HCEC 1CT (cell line): ENCODE measurements at regions not wholly inside any gene's neighbourhood (a gene's known extent, or its start where the extent isn't known, plus 50 kb on each side); places are given as distances from the start of the nearest gene placed in this dataset.
A peak's percentile ranks its signal among the peaks of the same experiment; 100 is the strongest.
"Not testable (repeated sequence)": the region's sequence is repeated elsewhere in the genome, so short reads cannot be mapped to it uniquely, and the experiment has no call there.

Experiments
- DNase-seq: peaks from one replicate; pipeline ENCODE4 v3.0.0-alpha.2; 2017

- DNase-seq: no peak
These were observed 95.3 kb upstream of the EGFL6 start for GRCh38 chrX:13474164-13474516.

- DNase-seq: no peak
These were observed 95.8 kb upstream of the EGFL6 start for GRCh38 chrX:13473442-13474163.

- DNase-seq: no peak
These were observed 96.4 kb upstream of the EGFL6 start for GRCh38 chrX:13472975-13473374.

GRCh38 chrX:13471269-13471668, 98.1 kb upstream of the EGFL6 start:
- DNase-seq: no peak

GRCh38 chrX:13470685-13470977, 98.8 kb upstream of the EGFL6 start:
- DNase-seq: no peak

- peak; percentile 87 for DNase-seq
These were observed 99.3 kb upstream of the EGFL6 start for GRCh38 chrX:13469963-13470684.

GRCh38 chrX:13468096-13468495, 101.3 kb upstream of the EGFL6 start:
- no peak for DNase-seq

- no peak for DNase-seq
These were observed 102.2 kb upstream of the EGFL6 start for GRCh38 chrX:13467243-13467642.

- DNase-seq: peak; percentile 51
These were observed 104.7 kb upstream of the EGFL6 start for GRCh38 chrX:13464599-13465275.

- DNase-seq: peak; percentile 98
These were observed 105.8 kb upstream of the EGFL6 start for GRCh38 chrX:13463608-13464007.

- DNase-seq: no peak
These were observed 117.1 kb upstream of the EGFL6 start for GRCh38 chrX:13452283-13452682.

GRCh38 chrX:13449441-13449840, 120.0 kb upstream of the EGFL6 start:
- no peak for DNase-seq

GRCh38 chrX:13448941-13449340, 120.5 kb upstream of the EGFL6 start:
- no peak for DNase-seq

- DNase-seq: not testable (repeated sequence)
These were observed 121.8 kb upstream of the ATXN3L start for GRCh38 chrX:13441608-13442007.

GRCh38 chrX:13440176-13440575, 120.3 kb upstream of the ATXN3L start:
- DNase-seq: no peak

- DNase-seq: peak; percentile 78
These were observed 113.4 kb upstream of the ATXN3L start for GRCh38 chrX:13433298-13433605.

GRCh38 chrX:13432414-13433297, 112.8 kb upstream of the ATXN3L start:
- DNase-seq: peak; percentile 96

- peak; percentile 23 for DNase-seq
These were observed 110.4 kb upstream of the ATXN3L start for GRCh38 chrX:13430136-13430827.

GRCh38 chrX:13428053-13428786, 108.4 kb upstream of the ATXN3L start:
- DNase-seq: peak; percentile 90

- no peak for DNase-seq
These were observed 107.7 kb upstream of the ATXN3L start for GRCh38 chrX:13427441-13428052.

GRCh38 chrX:13420545-13421183, 100.8 kb upstream of the ATXN3L start:
- no peak for DNase-seq
